GM21367 (cell line): ENCODE measurements at regions not wholly inside any gene's neighbourhood (a gene's known extent, or its start where the extent isn't known, plus 50 kb on each side); places are given as distances from the start of the nearest gene placed in this dataset.
"Not testable (repeated sequence)": the region's sequence is repeated elsewhere in the genome, so short reads cannot be mapped to it uniquely, and the experiment has no call there.

Source experiments
- ATAC-seq: cut with Tn5 transposase; IDR thresholded peaks from one replicate; pipeline ENCODE4 v1.9.1; 2021; ENCODE audit not compliant: unreplicated experiment

- no peak for ATAC-seq
Observed at GRCh38 chr3:30457726-30458125, 148.7 kb upstream of the TGFBR2 start.

- no peak for ATAC-seq
Observed at GRCh38 chr3:30458376-30459171, 147.8 kb upstream of the TGFBR2 start.

- no peak for ATAC-seq
Observed at GRCh38 chr3:30461311-30461710, 145.1 kb upstream of the TGFBR2 start.

- no peak for ATAC-seq
Observed at GRCh38 chr3:30462721-30463470, 143.5 kb upstream of the TGFBR2 start.

GRCh38 chr3:30464381-30464780 is 142.0 kb upstream of the TGFBR2 start:
- no peak for ATAC-seq

GRCh38 chr3:30465454-30465853 is 140.9 kb upstream of the TGFBR2 start:
- no peak for ATAC-seq

GRCh38 chr3:30467596-30468238 is 138.7 kb upstream of the TGFBR2 start:
- ATAC-seq = no peak

GRCh38 chr3:30469133-30469532 is 137.3 kb upstream of the TGFBR2 start:
- no peak for ATAC-seq

- no peak for ATAC-seq
Observed at GRCh38 chr3:30470496-30470895, 135.9 kb upstream of the TGFBR2 start.

GRCh38 chr3:30471066-30471465 is 135.3 kb upstream of the TGFBR2 start:
- ATAC-seq = no peak

- no peak for ATAC-seq
Observed at GRCh38 chr3:30471796-30472489, 134.5 kb upstream of the TGFBR2 start.

GRCh38 chr3:30473374-30474051 is 132.9 kb upstream of the TGFBR2 start:
- ATAC-seq = no peak

- no peak for ATAC-seq
Observed at GRCh38 chr3:30474371-30474770, 132.0 kb upstream of the TGFBR2 start.

- ATAC-seq = peak; percentile 91
Observed at GRCh38 chr3:30475038-30475808, 131.2 kb upstream of the TGFBR2 start.

GRCh38 chr3:30475809-30476178 is 130.6 kb upstream of the TGFBR2 start:
- ATAC-seq = no peak

- ATAC-seq = no peak
Observed at GRCh38 chr3:30476368-30477084, 129.9 kb upstream of the TGFBR2 start.

- no peak for ATAC-seq
Observed at GRCh38 chr3:30477149-30477921, 129.1 kb upstream of the TGFBR2 start.

GRCh38 chr3:30479737-30480136 is 126.7 kb upstream of the TGFBR2 start:
- not testable (repeated sequence) for ATAC-seq

GRCh38 chr3:30480156-30480555 is 126.2 kb upstream of the TGFBR2 start:
- ATAC-seq = not testable (repeated sequence)
